ENCODE measurements at regions not wholly inside any gene's neighbourhood (a gene's known extent, or its start where the extent isn't known, plus 50 kb on each side); places are given as distances from the start of the nearest gene placed in this dataset.

DNA sequence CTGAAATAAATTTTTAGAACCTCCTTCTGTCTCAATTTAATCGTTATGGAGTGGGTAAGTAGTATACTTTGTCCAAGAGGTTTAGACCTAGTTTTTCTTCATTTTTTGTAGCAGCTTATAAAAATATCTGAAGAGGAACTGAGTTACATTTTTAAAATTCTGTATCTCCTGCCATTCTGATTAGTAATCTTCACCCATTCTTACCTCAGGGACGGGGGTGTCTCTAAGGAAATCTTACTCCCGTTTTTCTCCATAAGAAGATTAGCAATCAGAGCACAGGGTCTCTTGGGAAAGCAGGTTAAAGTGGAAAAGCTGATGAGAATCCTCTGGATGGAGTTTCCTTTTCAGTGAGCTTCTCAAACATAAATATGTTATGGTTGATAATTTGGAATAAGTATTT lies 259.3 kb upstream of the FAM83B start:
- no peak for DNase-seq (ENCODE audit: extremely low read depth, insufficient read length)
- Histone ChIP-seq H3K27me3 (replicated peaks; ENCODE audit: control insufficient read depth, insufficient read depth, low read length) (no peaks in the 10 kb centered on the region; the same call in 1 of the 2 replicates), H3K36me3 (ENCODE audit: control insufficient read depth, insufficient read depth, low read length) (no peaks in the 10 kb centered on the region), H3K4me3 (replicated peaks; ENCODE audit: low read depth, low read length) (no peak overlapping the region)
- TF ChIP-seq, protein P1, sequence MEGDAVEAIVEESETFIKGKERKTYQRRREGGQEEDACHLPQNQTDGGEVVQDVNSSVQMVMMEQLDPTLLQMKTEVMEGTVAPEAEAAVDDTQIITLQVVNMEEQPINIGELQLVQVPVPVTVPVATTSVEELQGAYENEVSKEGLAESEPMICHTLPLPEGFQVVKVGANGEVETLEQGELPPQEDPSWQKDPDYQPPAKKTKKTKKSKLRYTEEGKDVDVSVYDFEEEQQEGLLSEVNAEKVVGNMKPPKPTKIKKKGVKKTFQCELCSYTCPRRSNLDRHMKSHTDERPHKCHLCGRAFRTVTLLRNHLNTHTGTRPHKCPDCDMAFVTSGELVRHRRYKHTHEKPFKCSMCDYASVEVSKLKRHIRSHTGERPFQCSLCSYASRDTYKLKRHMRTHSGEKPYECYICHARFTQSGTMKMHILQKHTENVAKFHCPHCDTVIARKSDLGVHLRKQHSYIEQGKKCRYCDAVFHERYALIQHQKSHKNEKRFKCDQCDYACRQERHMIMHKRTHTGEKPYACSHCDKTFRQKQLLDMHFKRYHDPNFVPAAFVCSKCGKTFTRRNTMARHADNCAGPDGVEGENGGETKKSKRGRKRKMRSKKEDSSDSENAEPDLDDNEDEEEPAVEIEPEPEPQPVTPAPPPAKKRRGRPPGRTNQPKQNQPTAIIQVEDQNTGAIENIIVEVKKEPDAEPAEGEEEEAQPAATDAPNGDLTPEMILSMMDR (IDR thresholded peaks at IDR 0.05; ENCODE audit: insufficient read depth, low read length, poor library complexity, severe bottlenecking), result no peak

DNA sequence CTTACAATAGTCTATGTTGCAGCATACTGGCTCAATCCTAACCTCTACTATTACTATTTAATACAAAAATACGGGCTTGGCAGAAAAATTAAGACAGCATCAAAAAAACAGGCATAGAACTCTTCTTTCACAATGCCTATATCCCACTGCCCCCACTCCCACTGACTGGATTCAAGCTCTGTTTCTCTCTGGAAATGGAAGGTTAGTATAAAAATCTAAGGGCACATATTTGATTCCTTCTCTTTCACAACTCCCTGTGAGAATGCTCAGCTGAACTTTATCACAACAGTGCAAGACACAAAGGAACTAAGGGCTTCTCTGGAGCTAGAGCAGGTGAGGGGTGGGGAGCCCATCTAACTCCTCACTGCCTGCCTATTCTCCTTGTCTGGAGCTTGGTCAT lies 258.4 kb upstream of the FAM83B start:
- TF ChIP-seq, protein P1 (IDR thresholded peaks at IDR 0.05; ENCODE audit: insufficient read depth, low read length, poor library complexity, severe bottlenecking), result no peak
- no peaks in the 10 kb centered on the region for H3K36me3 ChIP-seq (ENCODE audit: control insufficient read depth, insufficient read depth, low read length)
- no peak for DNase-seq (ENCODE audit: extremely low read depth, insufficient read length)
- no peaks in the 10 kb centered on the region; the same call in 1 of the 2 replicates for H3K27me3 ChIP-seq (replicated peaks; ENCODE audit: control insufficient read depth, insufficient read depth, low read length)
- H3K4me3 ChIP-seq (replicated peaks; ENCODE audit: low read depth, low read length), result no peak overlapping the region

DNA sequence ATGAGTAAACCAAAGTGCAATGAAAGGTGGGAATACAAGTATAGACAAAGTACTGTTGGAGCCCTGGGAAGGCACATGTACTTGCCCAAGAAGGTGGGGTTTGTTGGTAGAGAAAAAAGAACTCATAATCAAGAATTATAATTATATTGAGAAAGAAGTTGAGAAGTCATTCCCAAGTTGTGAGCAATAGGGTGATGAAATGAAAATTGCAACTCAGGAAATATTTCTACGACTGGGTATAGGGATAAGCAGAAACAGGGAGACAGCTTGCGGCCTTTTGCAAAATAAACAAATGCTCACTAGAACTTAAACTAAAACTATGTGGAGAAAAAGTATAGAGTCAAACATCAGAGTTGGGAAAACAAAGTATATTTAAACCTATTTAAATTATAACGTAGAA lies 250.7 kb upstream of the FAM83B start:
- H3K4me3 ChIP-seq (replicated peaks; ENCODE audit: low read depth, low read length), result no peak overlapping the region
- TF ChIP-seq, protein P1 (IDR thresholded peaks at IDR 0.05; ENCODE audit: insufficient read depth, low read length, poor library complexity, severe bottlenecking), result no peak

DNA sequence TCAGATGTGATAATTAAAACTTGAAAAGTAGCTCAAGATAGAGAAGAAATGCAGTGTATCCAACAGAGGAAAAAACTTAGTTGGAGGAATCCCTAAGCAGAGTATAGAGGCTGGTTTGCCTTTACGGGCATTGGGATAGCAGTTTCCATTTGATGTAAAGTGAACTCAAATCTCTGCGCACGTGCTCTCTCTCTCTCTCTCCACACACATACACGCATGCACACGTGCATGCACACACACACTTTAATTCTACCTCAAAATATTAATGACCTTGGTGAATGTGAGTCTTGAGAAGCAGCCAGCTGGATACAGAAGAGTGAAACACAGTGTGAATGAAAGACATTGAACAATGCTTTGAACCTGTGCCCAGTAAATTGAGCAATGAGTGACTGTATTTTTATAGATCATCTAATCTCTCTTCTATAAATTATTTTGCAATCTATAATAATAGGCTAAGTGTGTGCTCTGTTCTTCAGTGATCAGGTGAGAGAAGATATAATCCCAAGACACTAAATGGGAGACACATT lies 247.7 kb upstream of the FAM83B start:
- H3K27me3 ChIP-seq (replicated peaks; ENCODE audit: control insufficient read depth, insufficient read depth, low read length), result no peaks in the 10 kb centered on the region
- H3K4me3 ChIP-seq (replicated peaks; ENCODE audit: low read depth, low read length), result no peak overlapping the region
- DNase-seq (ENCODE audit: extremely low read depth, insufficient read length), result no peak
- no peaks in the 10 kb centered on the region for H3K36me3 ChIP-seq (ENCODE audit: control insufficient read depth, insufficient read depth, low read length)
- TF ChIP-seq, protein P1 (IDR thresholded peaks at IDR 0.05; ENCODE audit: insufficient read depth, low read length, poor library complexity, severe bottlenecking), result no peak

More for the DNA sequence above, 250.7 kb upstream of the FAM83B start:
- Histone ChIP-seq H3K27me3 (replicated peaks; ENCODE audit: control insufficient read depth, insufficient read depth, low read length) (no peaks in the 10 kb centered on the region; the same call in 1 of the 2 replicates), H3K36me3 (ENCODE audit: control insufficient read depth, insufficient read depth, low read length) (no peaks in the 10 kb centered on the region)
- DNase-seq (ENCODE audit: extremely low read depth, insufficient read length), result no peak

- Histone ChIP-seq H3K27me3 (replicated peaks; ENCODE audit: control insufficient read depth, insufficient read depth, low read length) (no peaks in the 10 kb centered on the region), H3K36me3 (ENCODE audit: control insufficient read depth, insufficient read depth, low read length) (no peaks in the 10 kb centered on the region), H3K4me3 (replicated peaks; ENCODE audit: low read depth, low read length) (no peak overlapping the region)
- TF ChIP-seq, protein P1 (IDR thresholded peaks at IDR 0.05; ENCODE audit: insufficient read depth, low read length, poor library complexity, severe bottlenecking), result no peak
- no peak for DNase-seq (ENCODE audit: extremely low read depth, insufficient read length)
Observed at GRCh38 chr6:54601600-54602300, 244.8 kb upstream of the FAM83B start.

Data from GM06990 (cell line).